ENCODE measurements at regions not wholly inside any gene's neighbourhood (a gene's known extent, or its start where the extent isn't known, plus 50 kb on each side); places are given as distances from the start of the nearest gene placed in this dataset.

DNA sequence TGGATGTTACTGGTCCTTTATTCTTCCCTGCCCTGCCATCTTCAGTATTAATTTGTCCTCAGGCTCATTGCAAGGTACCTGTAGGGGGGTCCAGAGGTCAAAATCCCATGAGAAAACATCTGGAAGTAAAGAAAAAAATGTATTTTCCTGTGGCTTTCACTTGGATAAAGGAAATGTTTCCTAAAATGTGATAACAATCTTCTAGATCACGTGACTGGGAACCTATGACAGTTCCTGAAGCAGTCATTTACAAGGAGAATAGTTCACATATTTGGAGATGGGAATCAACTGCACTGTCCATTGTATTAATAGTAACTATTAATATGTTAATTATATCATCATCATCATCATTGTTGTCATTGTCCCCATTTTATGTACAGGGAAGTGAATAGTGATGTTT is 915.1 kb upstream of the EEF2KMT start:
- H4K20me1 ChIP-seq (ENCODE audit: insufficient read depth), result no peaks in the 10 kb centered on the region
- ChIA-PET POLR2A (no interaction called here), CTCF (no interaction called here), RAD21 (ENCODE audit: low non-redundant PET in 1 of 2, low total read pairs in 2 of 2, uncharacterized antibody in 2 of 2, unreplicated experiment in 2 of 2) (no interaction called here)
- no peak overlapping the region for H2AFZ ChIP-seq (ENCODE audit: low read depth, low read length, poor library complexity, severe bottlenecking)
- BruUV-seq (replicated peaks), result no TSS peak
- H3K79me2 ChIP-seq (ENCODE audit: insufficient read depth, low read length), result no peaks in the 10 kb centered on the region
- H3K27ac ChIP-seq (ENCODE audit: low read depth, low read length), result no peak overlapping the region
- ATAC-seq (no peak), DNase-seq (ENCODE audit: low read depth, low spot score) (no peak)
- peaks cover 0 to 15% of the 10 kb centered on the region in 2 experiments; a peak in 2 of 4 replicates for H3K9me3 ChIP-seq (ENCODE audit: control insufficient read depth in 1 of 2, insufficient read depth in 1 of 2, low read depth in 1 of 2, low read length in 2 of 2)
- TF ChIP-seq EZH2phosphoT487 (IDR thresholded peaks at IDR 0.05; ENCODE audit: borderline replicate concordance) (no peak), EZH2 (IDR thresholded peaks at IDR 0.05) (no peak), YY1 (IDR thresholded peaks at IDR 0.05; ENCODE audit: extremely low read depth, insufficient replicate concordance, low read depth, low read length) (no peak), ZFX (IDR thresholded peaks at IDR 0.05) (no peak), ZNF274 (IDR thresholded peaks at IDR 0.05; ENCODE audit: low read depth, low read length) (no peak), FOSL1 (IDR thresholded peaks at IDR 0.05; ENCODE audit: low read depth) (no peak), SIN3A (IDR thresholded peaks at IDR 0.05; ENCODE audit: low read depth) (no peak)
- H3K27me3 ChIP-seq (ENCODE audit: insufficient read depth, low read length), result no peaks in the 10 kb centered on the region
- no peak overlapping the region for H3K4me3 ChIP-seq (replicated peaks in 1 of 2; ENCODE audit: low read depth in 1 of 2, low read length in 2 of 2)
- H3K9me2 ChIP-seq (ENCODE audit: insufficient read depth), result no peaks in the 10 kb centered on the region
- no peaks in the 10 kb centered on the region for H3K4me1 ChIP-seq (ENCODE audit: control insufficient read depth in 1 of 2, insufficient read depth in 2 of 2, low read length in 2 of 2)
- H3K9ac ChIP-seq (ENCODE audit: low read length), result no peak overlapping the region
- no peaks in the 10 kb centered on the region for H3K36me3 ChIP-seq (ENCODE audit: control insufficient read depth in 1 of 2, insufficient read depth in 2 of 2, low read length in 2 of 2)
- H3K4me2 ChIP-seq (ENCODE audit: low read length), result no peak overlapping the region
- intact Hi-C loops (cut with micrococcal nuclease), result no loop called here

DNA sequence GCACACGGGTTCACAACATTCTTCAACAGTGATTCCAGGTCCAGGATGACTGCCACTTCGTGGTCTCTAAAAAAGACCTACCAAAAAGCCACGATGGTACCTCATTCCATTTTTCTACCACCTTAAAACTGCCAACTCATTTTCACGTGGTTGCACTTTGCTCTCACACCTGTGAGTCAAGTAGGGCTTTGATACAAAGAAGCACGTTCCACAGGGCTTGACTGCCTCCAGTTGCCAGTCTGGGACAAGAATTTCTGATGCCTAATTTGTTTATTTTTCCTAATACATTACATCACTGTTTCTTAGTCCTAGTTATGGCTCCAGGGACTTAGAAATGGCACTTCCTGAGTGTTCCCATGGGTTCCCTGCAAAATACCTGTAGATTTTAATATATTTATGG is 911.6 kb upstream of the EEF2KMT start:
- BruUV-seq (replicated peaks), result no TSS peak
- Histone ChIP-seq H4K20me1 (ENCODE audit: insufficient read depth) (no peaks in the 10 kb centered on the region), H3K4me3 (replicated peaks in 1 of 2; ENCODE audit: low read depth in 1 of 2, low read length in 2 of 2) (no peak overlapping the region), H3K4me1 (ENCODE audit: control insufficient read depth in 1 of 2, insufficient read depth in 2 of 2, low read length in 2 of 2) (no peaks in the 10 kb centered on the region), H3K79me2 (ENCODE audit: insufficient read depth, low read length) (no peaks in the 10 kb centered on the region), H3K9ac (ENCODE audit: low read length) (no peak overlapping the region), H3K36me3 (ENCODE audit: control insufficient read depth in 1 of 2, insufficient read depth in 2 of 2, low read length in 2 of 2) (no peaks in the 10 kb centered on the region), H3K9me3 (ENCODE audit: control insufficient read depth in 1 of 2, insufficient read depth in 1 of 2, low read depth in 1 of 2, low read length in 2 of 2) (peaks cover 0 to 28% of the 10 kb centered on the region in 2 experiments; a peak in 2 of 4 replicates), H3K27ac (ENCODE audit: low read depth, low read length) (no peak overlapping the region), H3K4me2 (ENCODE audit: low read length) (no peak overlapping the region), H3K9me2 (ENCODE audit: insufficient read depth) (no peaks in the 10 kb centered on the region), H2AFZ (ENCODE audit: low read depth, low read length, poor library complexity, severe bottlenecking) (no peak overlapping the region), H3K27me3 (ENCODE audit: insufficient read depth, low read length) (no peaks in the 10 kb centered on the region)
- ChIA-PET CTCF (no interaction called here), RAD21 (ENCODE audit: low non-redundant PET in 1 of 2, low total read pairs in 2 of 2, uncharacterized antibody in 2 of 2, unreplicated experiment in 2 of 2) (no interaction called here), POLR2A (no interaction called here)
- intact Hi-C loops (cut with micrococcal nuclease), result no loop called here
- DNase-seq (ENCODE audit: low read depth, low spot score) (no peak), ATAC-seq (no peak)
- TF ChIP-seq POLR2A (IDR thresholded peaks at IDR 0.05; ENCODE audit: borderline replicate concordance, extremely low read depth, insufficient read depth, insufficient read length), result no peak
- TF ChIP-seq, protein P1, sequence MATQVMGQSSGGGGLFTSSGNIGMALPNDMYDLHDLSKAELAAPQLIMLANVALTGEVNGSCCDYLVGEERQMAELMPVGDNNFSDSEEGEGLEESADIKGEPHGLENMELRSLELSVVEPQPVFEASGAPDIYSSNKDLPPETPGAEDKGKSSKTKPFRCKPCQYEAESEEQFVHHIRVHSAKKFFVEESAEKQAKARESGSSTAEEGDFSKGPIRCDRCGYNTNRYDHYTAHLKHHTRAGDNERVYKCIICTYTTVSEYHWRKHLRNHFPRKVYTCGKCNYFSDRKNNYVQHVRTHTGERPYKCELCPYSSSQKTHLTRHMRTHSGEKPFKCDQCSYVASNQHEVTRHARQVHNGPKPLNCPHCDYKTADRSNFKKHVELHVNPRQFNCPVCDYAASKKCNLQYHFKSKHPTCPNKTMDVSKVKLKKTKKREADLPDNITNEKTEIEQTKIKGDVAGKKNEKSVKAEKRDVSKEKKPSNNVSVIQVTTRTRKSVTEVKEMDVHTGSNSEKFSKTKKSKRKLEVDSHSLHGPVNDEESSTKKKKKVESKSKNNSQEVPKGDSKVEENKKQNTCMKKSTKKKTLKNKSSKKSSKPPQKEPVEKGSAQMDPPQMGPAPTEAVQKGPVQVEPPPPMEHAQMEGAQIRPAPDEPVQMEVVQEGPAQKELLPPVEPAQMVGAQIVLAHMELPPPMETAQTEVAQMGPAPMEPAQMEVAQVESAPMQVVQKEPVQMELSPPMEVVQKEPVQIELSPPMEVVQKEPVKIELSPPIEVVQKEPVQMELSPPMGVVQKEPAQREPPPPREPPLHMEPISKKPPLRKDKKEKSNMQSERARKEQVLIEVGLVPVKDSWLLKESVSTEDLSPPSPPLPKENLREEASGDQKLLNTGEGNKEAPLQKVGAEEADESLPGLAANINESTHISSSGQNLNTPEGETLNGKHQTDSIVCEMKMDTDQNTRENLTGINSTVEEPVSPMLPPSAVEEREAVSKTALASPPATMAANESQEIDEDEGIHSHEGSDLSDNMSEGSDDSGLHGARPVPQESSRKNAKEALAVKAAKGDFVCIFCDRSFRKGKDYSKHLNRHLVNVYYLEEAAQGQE (IDR thresholded peaks at IDR 0.05; ENCODE audit: low read depth), result no peak
- TF ChIP-seq CBX3 (IDR thresholded peaks at IDR 0.05; ENCODE audit: low read depth), result no peak
- TF ChIP-seq JUND (IDR thresholded peaks at IDR 0.05), result no peak
- no peak for TF ChIP-seq TCF7L2 (IDR thresholded peaks at IDR 0.05; ENCODE audit: borderline replicate concordance, extremely low read depth, insufficient read depth, insufficient read length)
- no peak for TF ChIP-seq POLR2AphosphoS5 (IDR thresholded peaks at IDR 0.05; ENCODE audit: low read depth, low read length)
- TF ChIP-seq SRF (IDR thresholded peaks at IDR 0.05; ENCODE audit: low read depth), result no peak
- TF ChIP-seq RAD21 (IDR thresholded peaks at IDR 0.05; ENCODE audit: low read depth), result no peak
- TF ChIP-seq EZH2 (IDR thresholded peaks at IDR 0.05), result no peak
- TF ChIP-seq, protein P2, sequence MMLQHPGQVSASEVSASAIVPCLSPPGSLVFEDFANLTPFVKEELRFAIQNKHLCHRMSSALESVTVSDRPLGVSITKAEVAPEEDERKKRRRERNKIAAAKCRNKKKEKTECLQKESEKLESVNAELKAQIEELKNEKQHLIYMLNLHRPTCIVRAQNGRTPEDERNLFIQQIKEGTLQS (IDR thresholded peaks at IDR 0.05), result no peak
- no peak for TF ChIP-seq YY1 (IDR thresholded peaks at IDR 0.05; ENCODE audit: extremely low read depth, insufficient replicate concordance, low read depth, low read length)
- TF ChIP-seq CEBPB (IDR thresholded peaks at IDR 0.05; ENCODE audit: low read depth), result no peak
- no peak for TF ChIP-seq SP1 (IDR thresholded peaks at IDR 0.05; ENCODE audit: low read depth)
- TF ChIP-seq ZNF274 (IDR thresholded peaks at IDR 0.05; ENCODE audit: low read depth, low read length), result no peak
- TF ChIP-seq EZH2phosphoT487 (IDR thresholded peaks at IDR 0.05; ENCODE audit: borderline replicate concordance), result no peak
